Retinal pigment epithelial cell (primary cell): ENCODE measurements at regions not wholly inside any gene's neighbourhood (a gene's known extent, or its start where the extent isn't known, plus 50 kb on each side); places are given as distances from the start of the nearest gene placed in this dataset.
A peak's percentile ranks its signal among the peaks of the same experiment; 100 is the strongest.
"Not testable (repeated sequence)": the region's sequence is repeated elsewhere in the genome, so short reads cannot be mapped to it uniquely, and the experiment has no call there.

Experiments
- DNase-seq: peaks from one replicate; pipeline ENCODE4 v3.0.0-alpha.2; 2010; ENCODE audit warnings: low read depth
- H3K4me3 ChIP-seq: 2 replicates; pipeline ENCODE4 v1.5.1; 2011; ENCODE audit warnings: mild to moderate bottlenecking, low read length, control low read depth, moderate library complexity
- TF ChIP-seq, protein P1 (sequence below): conservative IDR thresholded peaks from 2 replicates; pipeline ENCODE4 v1.5.1; 2011; ENCODE audit warnings: low read depth, low read length, control low read depth, inconsistent platforms

DNA sequence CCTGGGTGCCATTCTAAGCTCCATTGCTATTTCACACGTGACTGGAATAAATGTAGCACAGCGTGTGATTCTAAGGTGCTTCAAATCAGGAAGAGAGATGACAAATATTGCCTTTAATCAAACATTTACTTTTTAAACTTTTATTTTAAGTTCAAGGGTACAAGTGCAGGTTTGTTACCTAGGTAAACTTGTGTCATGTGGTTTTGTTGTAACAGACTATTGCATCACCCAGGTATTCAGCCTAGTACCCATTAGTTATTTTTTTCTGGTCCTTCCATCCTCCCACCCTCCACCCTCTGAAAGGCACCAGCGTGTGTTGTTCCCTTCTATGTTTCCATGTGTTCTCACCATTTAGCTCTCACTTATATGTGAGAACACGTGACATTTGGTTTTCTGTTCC, 510.8 kb downstream of the PLOD2 start:
- TF ChIP-seq, protein P1, sequence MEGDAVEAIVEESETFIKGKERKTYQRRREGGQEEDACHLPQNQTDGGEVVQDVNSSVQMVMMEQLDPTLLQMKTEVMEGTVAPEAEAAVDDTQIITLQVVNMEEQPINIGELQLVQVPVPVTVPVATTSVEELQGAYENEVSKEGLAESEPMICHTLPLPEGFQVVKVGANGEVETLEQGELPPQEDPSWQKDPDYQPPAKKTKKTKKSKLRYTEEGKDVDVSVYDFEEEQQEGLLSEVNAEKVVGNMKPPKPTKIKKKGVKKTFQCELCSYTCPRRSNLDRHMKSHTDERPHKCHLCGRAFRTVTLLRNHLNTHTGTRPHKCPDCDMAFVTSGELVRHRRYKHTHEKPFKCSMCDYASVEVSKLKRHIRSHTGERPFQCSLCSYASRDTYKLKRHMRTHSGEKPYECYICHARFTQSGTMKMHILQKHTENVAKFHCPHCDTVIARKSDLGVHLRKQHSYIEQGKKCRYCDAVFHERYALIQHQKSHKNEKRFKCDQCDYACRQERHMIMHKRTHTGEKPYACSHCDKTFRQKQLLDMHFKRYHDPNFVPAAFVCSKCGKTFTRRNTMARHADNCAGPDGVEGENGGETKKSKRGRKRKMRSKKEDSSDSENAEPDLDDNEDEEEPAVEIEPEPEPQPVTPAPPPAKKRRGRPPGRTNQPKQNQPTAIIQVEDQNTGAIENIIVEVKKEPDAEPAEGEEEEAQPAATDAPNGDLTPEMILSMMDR = no peak
- no peak overlapping the region for H3K4me3 ChIP-seq
- no peak for DNase-seq

DNA sequence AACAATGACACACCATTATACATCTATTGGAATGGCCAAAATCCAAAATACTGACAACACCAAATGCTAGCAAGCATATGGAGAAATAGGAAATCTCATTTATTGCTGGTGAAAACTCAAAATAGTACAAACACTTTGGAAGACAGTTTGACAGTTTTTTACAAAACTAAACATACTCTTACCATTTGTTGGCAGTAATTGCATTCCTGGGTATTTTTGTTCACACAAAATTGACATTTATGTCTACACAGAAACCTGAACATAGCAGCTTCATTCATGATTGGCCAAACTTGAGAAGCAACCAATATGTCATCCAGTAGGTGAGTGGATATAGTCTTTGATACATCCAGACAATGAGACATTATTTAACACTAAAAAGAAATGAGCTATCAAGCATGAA, 489.9 kb downstream of the PLOD2 start:
- no peak overlapping the region for H3K4me3 ChIP-seq
- TF ChIP-seq, protein P1 = no peak
- no peak for DNase-seq

- TF ChIP-seq, protein P1 = no peak
Measured at GRCh38 chr3:145673838-145674237, 487.1 kb downstream of the PLOD2 start.

DNA sequence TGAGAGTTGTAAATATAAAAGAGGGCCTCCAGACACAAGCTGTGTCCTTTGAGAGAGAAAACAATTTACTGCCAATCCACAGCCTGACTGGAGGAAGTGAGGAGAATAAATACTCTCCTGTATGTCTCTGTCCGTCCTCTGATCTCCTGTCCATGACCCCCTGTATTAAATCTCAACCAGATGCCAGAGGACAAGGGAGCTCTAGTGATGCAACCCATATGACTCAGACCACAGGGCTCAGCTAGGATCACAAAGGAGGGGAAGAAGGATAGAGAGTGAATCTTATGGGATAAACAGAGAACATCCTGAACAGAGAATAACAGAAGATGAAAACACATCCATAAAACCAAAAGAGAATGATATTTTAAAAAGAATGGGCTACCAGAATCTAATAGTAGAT, 482.6 kb downstream of the PLOD2 start:
- no peak for DNase-seq
- H3K4me3 ChIP-seq = no peak overlapping the region
- TF ChIP-seq, protein P1 = no peak

More at GRCh38 chr3:145673838-145674237, 487.1 kb downstream of the PLOD2 start:
- DNase-seq = no peak
- H3K4me3 ChIP-seq = no peak overlapping the region

DNA sequence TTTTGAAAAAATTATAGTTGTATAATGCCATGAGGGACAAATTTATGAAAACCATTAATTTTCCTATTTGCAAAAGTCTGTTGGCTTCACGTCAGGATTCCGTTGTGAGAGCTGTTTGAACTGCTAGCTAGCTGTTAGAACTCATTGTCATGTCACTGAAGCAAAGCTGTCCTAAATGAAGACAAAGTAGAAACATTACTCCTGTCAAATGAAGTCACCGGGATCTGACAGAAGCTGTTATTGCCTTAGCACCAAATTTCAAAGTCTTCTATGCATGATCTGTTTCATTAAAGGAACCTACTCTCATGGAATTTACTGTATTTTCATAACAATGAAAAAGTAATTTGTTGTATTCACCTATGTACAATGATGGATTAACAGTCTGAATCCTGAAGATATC, 479.8 kb downstream of the PLOD2 start:
- DNase-seq = no peak
- H3K4me3 ChIP-seq = no peak overlapping the region
- TF ChIP-seq, protein P1 = no peak

GRCh38 chr3:145687978-145688377, 473.0 kb downstream of the PLOD2 start:
- not testable (repeated sequence) for H3K4me3 ChIP-seq, DNase-seq

GRCh38 chr3:145692751-145693150, 468.2 kb downstream of the PLOD2 start:
- H3K4me3 ChIP-seq = no peak overlapping the region
- DNase-seq = no peak
- TF ChIP-seq, protein P1 = no peak

DNA sequence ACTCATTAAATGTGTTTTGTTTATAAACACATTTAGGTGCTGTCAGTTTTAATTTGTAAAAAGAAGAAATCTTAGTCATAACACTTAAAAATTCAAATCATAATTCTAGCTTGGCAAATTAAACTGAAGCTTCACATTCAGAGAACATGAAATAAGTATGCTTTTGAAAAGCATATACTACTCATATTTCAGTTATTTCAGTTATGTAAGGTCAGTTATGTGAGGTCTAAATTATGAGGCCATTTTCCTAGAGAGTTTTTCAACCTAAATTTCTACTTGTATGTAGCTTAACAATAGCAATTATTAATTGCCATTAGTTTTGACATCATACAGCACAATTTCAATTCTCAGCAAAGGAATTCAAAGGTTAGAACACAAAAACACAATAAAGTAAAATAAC, 465.0 kb downstream of the PLOD2 start:
- TF ChIP-seq, protein P1 = no peak
- H3K4me3 ChIP-seq = no peak overlapping the region
- peak; percentile 26 for DNase-seq
